ENCODE measurements at regions not wholly inside any gene's neighbourhood (a gene's known extent, or its start where the extent isn't known, plus 50 kb on each side); places are given as distances from the start of the nearest gene placed in this dataset.
"Not testable (repeated sequence)": the region's sequence is repeated elsewhere in the genome, so short reads cannot be mapped to it uniquely, and the experiment has no call there.

DNA sequence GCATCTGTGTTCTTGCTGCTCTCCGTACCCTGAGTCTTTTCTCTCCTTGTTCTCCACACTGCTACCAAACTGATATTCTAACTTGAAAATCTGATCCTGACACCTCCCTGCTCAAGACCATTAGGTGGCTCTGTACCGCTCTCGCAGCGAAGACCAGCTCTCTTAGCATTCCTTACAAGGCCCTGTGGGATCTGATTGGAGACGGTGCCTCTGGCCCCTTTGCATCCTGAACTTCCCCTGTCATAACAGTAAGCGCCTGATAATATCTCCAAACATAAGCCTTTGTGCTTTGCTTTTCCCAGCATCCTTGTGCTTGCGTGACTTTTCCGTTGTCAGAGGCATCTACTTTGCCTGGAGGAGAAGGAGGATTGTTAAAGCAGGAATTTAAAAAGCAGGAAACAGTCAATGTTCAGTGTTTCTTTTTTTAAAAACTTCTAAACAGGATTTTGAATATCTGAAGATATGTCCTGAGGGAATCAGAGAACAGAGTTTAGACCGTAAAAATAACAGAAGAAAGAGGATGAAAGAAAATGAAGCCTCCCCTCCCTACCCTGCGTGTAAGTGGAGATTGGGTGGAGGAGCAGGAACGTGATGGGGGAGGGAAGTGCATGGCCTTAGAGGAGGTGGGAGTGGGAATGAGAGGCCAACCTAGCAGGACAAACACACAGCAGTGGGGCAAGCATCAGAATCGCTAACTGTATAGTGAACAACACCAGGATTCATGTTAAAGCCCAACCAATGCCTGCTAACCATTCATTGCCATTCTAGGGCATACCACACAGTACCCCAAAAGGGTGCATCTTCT, 89.2 kb upstream of the STMND1 start:
- DNase-seq, result peak; percentile 26

DNA sequence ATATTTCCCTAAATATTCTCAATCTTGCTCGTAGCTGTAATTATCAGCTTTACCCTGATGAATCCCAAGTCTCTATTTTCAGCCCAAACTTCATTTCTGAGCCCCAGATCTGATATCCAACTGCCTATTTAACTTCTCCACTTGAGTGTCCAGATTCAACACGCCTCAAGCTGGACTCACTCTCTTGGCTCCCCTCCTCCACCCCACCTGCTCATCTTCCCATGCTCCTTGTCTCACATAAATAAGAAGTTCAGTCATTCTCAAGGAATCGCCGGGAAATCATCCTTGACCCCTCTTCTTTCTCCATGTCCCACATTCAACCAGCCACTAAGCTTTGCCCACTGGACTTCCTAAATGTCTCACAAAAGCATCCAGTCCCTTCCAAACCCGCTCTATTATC, 89.9 kb upstream of the STMND1 start:
- DNase-seq, result no peak

DNA sequence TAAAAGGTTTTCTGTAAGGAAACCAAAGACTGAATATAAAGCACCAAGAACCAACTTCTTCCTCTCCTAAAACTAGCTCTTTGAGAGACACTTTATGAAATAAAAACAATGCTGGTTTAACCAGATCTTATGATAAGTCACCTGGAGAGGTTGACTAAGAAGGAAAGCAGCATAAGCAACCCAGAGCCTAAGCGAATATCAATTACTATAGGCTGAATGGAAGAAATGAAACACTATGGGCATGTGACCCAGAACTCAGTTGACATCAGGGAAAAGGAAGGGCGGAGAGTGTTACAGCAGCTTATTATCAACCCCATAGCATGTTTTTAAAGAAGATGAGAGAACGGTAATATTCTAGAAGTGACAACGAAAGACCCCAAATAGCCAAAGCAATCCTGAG, 94.1 kb upstream of the STMND1 start:
- DNase-seq, result no peak

DNA sequence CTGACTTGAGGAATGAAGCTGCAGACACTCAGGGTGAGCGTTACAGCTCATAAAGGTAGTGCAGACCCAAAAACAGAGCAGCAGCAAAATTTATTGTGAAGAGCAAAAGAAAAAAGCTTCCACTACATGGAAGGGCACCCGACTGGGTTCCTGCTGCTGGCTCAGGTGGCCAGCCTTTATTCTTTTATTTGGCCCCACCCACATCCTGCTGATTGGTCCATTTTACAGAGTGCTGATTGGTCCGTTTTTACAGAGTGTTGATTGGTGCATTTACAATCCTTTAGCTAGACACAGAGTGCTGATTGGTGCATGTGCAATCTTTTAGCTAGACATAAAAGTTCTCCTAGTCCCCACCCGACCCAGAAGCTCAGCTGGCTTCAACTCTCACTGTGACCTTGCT, 95.3 kb upstream of the STMND1 start:
- no peak for DNase-seq

DNA sequence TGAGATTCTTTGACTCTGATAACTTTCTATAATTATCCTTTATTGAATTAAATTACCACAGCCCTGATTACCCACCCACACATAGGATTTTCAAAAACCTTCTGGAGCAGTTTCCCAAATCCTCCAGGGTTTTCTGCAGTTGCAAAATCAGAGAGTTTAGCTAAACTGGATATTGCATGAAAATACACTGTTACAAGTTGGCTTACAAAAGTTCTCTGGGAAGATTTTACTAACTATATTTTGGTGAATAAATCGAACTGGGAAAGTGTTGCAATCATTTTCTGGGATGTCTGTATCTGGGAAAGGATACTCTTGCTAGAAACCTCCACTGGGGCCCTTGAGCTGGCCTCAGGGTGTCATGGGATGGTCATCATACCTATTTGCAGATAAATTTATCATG, 97.6 kb upstream of the STMND1 start:
- no peak for DNase-seq

DNA sequence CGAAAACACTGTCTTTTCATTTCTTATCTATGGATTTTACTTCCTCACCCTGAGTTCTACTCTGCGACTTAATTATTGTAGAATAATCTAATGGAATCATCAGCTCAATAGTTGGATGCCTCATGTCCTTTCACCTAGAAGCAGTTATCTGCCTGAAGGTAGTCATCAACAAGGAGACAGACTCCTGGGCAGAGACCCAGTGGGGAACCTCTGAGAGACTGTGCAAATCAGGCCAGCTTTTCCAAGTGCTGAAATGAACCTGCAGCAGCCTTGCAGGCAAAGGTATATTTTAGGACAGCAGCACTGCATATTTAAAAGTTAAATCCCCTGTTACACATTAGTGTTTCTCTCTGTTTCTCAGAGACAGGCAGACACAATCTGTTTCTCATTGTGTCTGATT, 99.7 kb upstream of the STMND1 start:
- DNase-seq, result no peak

DNA sequence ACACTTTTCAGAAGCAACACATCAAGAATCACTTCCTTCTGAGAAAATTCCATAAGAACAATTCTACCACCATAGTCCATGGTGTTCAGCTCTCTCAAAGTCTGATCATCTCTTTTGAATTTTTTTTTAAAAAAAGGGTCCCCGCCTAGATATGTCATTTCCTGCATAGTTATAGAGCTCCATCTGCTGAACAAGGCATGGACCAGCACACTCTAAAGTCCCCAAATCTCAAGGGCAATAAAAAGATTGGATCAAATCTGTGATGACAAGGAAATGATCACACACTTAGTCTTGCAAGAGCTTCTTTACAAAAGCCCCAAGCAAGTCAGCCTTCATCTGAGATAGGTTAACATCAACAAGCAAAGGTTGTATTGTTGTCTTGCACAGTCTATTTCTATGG, 100.7 kb upstream of the STMND1 start:
- DNase-seq, result no peak

DNA sequence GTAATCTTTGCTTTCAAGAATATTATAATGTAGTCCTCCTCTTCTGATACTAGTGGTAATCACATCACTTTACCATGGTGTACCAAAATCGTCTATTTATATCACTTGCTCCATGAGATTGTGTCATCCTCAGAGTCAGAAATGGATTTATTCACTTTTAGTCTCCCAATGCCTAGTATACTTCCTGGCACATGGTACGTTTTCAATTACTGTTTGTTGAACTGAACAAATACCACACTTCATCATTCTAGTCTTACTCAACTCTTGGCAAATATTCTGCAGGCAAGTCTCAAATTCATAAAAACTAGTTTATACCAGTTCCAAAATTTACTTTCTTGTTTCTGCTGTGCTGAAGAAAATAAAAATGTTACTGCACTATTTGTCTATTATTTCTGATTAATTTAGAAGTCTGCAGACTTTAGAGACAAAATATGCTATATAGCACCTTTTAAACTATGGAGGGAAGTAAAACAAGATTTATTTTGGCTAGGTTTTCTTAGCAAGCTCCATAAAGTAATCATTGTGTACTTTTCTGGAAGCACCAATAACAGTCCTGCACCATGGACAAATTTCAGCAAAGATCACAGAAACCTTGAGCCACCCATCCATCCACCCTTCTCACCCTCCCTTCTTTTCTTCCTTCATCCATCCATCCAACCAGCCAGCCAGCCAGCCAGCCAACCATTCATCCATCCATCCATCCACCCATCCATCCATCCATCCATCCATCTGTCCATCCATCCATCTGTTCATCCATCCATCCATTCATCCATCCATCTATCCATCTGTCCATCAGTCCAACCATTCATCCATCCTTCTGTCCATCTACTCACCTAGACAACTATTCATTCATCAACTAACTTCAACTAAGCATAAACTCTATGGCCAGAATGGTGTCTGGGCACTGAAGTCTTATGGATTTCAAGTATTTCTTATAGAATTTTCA, 102.1 kb upstream of the STMND1 start:
- no peak for DNase-seq

DNA sequence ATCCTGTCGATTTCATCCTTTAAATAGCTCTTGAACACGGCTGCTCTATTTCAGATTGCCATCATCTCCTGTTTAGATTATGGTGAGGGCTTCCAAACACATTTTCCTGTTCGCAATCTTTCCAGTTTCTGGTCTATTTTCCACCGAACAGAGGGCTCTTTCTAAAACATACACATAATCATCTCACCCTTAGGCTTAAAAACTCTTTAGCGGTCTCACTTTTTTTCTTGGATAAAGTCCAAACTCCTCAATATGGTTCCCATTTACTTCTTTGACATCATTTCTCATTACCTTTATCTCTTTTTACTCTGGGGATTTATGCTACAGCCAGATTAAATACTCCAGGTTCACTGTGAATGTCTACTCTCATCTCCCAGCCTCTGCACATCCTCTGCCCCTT, 103.4 kb upstream of the STMND1 start:
- DNase-seq, result no peak

DNA sequence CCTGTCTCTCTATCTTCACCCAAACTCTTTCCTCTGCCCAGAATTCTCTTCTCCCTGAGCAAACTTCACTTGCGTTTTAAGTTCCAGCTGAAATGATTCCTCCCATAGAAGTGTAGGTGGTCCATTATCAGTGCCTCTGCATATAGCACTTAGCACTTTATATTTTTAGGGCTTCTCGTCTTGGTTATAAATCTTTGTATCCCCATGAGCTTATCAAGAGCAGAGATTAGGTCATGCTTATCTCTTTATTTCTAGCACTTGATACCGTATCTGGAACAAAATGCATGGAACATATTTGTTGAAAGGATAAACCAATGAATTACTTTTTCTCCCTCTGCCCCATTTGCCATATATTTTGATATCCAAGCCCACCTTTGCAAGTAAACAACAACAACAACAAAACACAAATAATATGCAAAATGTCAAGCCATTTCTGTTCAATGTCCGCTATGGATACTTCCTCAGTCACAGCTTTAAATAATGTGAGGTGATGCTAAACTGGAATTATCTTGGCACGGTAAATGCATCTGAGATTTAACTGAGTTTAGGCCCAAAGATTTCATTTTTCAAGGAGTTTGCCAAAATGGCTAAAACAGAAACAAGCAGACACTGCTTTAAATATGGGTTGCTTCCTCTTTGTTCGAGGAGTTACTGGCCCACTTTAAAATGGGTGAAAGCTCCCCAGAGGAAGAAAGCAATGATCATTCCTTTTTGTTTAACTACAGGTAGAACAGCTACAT, 106.2 kb upstream of the STMND1 start:
- no peak for DNase-seq

DNA sequence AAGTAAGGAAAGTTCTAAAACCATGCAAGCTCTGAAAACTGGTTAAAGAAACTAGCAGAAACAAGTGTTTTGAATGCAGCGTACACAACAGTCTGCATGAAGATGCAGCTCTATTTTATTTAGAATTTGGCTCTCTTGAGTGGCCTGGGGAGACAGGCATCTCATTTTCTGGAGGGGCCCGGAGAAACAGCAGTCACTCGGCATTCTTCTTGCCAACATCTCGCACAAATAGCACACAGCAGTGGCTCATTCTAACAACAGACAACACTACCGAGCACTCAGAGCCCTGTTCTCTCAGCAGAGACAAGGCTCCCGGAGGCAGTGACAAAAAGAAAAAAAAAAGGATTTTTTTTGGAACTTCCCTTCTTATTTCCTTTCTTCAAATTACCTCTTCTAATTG, 108.5 kb upstream of the STMND1 start:
- DNase-seq, result no peak

DNA sequence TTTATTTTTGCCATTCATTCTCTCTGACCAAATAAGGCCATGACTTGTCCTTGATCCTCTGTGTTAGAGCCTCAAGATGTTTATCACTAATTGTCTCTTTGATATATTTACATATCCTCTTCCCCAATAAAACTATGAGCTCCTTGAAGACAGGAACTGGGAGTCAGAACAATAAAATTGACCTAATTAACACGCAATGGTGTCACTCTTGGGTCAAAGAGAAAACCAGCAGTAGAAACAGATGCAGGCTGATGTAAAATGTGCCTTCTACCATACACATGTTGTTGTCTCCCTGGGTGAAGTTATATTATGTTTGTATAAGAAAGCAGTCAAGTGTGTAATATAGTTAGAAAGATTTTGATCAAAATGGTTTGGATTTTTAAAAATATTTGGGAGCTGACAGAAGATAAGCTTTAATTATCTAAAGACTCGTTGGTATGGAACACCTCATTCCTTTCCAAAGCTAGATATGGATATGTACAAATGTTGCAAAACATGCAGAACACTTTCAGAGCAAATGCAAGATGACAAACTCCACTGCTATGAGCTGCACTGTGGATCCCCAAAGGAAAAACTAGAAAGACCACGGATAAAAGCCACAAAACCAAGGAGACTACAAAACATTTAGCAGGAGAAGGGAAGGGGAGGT, 109.7 kb upstream of the STMND1 start:
- DNase-seq, result no peak

DNA sequence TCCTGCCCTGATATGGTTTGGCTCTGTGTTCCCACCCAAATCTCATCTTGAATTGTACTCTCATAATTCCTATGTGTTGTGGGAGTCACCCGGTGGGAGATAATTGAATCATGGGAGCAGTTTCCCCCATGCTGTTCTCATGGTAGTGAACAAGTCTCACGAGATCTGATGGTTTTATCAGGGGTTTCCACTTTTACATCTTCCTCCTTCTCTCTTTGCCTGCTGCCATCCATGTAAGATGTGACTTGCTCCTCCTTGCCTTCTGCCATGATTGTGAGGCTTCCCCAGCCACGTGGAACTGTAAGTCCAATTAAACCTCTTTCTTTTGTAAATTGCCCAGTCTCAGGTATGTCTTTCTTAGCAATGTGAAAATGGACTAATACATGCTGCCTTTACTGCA, 111.9 kb upstream of the STMND1 start:
- DNase-seq, result not testable (repeated sequence)

DNA sequence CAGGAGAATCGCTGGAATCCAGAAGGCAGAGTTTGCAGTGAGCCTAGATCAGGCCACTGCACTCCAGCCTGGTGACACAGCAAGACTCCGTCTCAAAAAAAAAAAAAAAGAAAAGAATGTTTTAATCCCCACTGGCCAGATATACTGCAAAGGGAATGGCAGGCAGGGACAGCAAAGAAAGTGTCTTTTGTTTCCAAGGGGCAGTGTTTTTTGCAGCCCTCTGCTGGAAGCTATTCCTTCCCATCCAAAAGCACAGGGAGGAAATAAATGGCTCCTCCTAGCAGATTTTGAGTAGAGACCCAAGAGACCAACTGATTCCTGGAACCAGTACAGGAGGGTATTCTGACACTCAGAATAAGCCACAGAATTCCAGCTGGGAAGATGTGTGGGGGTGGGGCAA, 112.5 kb upstream of the STMND1 start:
- DNase-seq, result no peak

DNA sequence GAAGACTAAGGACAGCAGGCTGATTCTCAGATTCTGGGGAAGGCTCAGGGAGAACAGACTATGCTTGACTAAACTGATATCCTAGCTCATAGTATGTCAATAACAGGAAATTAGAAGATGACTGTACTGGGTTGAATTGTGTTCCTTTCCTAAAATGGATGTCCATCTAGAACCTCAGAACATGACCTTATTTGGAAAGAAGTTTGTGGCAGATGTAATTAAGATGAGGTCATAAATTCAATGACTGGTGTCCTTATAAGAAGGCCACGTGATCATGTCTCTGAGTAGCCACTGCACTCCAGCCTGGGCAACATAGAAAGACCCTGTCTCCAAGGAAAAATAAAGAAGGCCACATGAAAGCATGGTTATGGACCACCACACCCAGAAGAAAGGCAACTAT, 113.9 kb upstream of the STMND1 start:
- no peak for DNase-seq

DNA sequence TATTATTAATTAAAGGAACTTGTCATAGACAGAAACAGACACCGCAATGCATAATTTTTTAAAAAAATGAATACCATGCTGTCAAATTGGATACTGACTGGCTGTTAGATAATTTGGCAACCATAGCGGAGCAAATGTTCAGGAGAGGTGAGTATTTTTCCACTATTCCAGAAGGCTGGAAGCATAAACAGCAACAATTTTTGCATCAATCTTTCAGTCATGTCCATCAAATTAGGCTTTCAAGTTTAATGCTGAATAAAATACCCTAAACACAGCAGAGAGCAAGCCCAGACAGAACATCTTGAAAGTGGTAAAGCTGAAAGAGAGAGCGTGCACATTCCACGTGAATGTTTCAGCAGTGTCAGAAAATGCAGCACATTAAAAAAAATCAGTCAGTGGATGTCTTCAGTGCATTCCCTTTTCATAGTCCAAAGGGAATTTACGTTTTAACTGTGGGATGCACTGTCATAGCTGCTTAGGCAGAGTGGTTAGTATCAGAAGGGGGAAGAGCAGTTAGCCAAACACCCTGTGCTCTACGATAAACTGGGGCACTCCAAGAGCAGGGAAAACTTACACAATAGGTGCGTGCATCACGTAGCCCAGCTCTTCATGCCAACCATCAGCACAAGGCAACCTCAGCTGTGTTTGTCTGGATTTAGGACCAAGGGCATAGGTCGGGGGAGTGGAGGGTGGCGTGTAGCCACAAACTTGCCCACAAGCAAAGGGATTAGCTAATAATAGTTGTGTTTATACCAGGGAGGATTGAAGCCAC, 116.2 kb upstream of the STMND1 start:
- DNase-seq, result no peak

DNA sequence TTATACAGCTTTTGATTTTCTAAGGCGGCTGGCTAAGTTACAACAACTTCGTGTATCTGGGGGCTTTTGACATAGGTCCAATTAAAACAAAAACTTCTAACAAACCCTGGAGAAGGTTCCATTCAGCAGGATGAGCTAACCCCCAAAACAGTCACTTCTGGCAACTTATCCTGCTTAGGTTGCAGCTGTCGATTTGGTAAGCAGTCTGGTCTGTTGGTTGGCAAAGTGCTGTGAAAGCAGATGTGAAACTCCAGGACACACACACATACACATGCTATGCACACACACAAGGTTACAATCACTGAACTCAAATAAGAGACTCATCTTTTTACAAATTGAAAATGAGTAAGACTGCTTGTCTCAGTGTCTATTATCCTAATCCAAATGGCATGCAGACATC, 119.0 kb upstream of the STMND1 start:
- DNase-seq, result no peak

DNA sequence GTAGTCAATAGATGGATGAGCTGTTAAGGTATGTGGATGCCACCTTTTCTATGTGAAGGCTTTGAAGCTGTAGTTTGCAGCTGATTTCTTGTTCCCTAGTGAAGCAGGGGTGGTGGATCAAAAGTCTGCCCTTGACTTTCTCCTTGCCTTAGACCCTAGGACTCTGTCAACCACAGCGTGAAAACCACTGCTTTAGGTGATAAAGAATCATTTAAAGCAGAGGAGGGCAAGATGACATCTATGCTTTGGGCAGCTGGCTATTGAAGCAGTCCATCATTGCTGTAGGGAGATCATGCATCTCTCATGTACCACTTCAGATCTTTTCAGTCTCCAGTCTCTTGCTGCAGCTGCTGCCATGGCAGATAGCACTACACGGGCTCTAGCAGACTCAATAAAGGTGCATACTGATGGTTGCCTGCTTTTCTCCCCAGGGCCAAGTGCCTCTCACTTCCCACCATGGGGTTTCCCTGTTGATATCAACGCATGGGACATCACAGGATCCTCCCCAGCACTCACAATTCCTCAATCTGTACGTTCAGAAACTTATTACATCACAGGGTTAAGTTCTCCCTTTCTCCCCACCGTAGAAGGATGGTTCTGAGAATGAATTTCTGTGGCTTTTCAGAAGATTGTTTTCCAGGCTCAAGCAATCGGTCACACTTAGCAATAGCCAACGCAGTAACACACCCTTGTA, 122.0 kb upstream of the STMND1 start:
- no peak for DNase-seq

DNA sequence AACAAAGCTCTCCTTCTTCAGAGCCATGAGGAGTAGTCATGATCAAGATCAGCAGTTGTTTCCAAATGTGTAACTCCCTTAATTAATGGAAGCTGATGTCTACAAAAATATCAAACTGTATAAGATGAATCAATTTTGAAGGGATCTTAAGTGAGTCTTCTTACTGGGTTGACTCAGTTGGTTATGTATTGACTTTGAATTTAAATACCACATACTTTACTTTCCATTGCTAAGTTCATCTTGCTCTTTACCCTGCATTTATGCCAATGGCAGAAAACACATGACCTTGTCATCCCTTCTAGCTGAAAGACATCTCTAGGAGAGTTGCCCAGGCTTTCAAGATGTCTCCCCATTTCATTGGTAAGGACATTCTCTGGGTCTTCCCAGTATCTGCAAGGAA, 123.2 kb upstream of the STMND1 start:
- DNase-seq, result no peak

DNA sequence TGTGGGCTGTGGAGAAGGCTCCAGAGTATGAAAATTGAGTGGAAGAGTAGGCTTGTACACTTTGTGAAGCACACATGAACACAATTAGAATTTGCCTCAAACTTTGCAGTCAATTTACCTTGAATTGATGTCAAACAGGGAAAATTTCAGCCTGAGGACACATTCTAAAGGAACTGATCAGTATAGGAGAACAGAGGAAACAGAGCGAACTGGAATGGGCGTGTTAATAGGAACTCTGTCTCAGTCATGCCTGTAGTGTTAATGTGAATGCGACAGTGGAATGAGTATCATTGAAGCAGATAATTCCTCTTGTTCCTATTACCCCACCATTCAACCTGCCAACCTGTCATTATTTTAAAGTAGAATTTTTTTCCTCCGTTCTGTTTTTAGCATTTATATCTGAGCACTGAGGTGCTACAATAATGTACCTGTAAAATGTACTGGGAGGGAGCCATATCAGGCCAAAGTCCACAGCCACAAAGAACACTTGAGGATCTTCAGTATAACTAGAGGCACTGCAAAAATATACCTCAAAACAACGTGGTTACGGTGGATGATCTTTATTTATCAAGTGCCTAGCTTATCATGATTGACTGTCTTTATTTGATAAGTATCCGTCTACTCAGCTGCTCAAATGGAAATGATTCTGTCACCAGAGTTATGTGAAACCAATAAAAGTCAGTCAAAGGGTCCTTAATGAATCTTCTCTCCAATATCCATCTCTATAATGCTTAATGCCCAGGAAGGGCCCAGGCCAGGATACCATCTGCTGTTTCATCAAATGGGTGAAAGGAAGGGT, 125.3 kb upstream of the STMND1 start:
- DNase-seq, result no peak

All from renal pelvis (tissue), 1 donor.